Loucy (cell line): ENCODE measurements at regions not wholly inside any gene's neighbourhood (a gene's known extent, or its start where the extent isn't known, plus 50 kb on each side); places are given as distances from the start of the nearest gene placed in this dataset.

Experiments
- EZH2phosphoT487 ChIP-seq: fragments of 200-600 bp; IDR thresholded peaks from 2 replicates; pipeline ENCODE4 v1.6.1; 2018; ENCODE audit warnings: antibody characterized with exemption, mild to moderate bottlenecking, moderate library complexity, borderline replicate concordance
- TF ChIP-seq, protein P1 (sequence below): fragments of 200-600 bp; sonication (generic); conservative IDR thresholded peaks from 2 replicates; pipeline ENCODE4 v1.5.1; 2014; ENCODE audit warnings: mild to moderate bottlenecking, antibody characterized with exemption, low read length

DNA sequence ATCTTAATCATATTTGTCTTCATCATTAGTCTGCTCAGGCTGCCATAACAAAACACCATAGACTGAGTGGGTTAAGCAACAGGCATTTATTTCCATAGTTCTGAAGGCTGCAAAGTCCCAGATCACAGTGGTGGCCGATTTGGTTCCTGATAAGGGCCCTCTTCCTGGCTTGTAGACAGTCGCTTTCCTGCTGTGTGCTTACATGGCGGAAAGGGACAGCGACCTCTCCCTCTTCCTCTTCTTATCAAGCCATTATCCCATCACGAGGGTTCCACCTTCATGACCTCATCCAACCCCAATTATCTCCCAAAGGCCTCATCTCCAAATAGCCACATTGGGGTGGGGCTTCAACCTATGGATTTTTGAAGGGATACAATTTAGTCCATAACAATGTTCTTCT, 84.0 kb downstream of the LYZL1 start:
- TF ChIP-seq, protein P1, sequence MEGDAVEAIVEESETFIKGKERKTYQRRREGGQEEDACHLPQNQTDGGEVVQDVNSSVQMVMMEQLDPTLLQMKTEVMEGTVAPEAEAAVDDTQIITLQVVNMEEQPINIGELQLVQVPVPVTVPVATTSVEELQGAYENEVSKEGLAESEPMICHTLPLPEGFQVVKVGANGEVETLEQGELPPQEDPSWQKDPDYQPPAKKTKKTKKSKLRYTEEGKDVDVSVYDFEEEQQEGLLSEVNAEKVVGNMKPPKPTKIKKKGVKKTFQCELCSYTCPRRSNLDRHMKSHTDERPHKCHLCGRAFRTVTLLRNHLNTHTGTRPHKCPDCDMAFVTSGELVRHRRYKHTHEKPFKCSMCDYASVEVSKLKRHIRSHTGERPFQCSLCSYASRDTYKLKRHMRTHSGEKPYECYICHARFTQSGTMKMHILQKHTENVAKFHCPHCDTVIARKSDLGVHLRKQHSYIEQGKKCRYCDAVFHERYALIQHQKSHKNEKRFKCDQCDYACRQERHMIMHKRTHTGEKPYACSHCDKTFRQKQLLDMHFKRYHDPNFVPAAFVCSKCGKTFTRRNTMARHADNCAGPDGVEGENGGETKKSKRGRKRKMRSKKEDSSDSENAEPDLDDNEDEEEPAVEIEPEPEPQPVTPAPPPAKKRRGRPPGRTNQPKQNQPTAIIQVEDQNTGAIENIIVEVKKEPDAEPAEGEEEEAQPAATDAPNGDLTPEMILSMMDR: no peak
- TF ChIP-seq EZH2phosphoT487: no peak
